Gastroesophageal sphincter (tissue), 3 donors: ENCODE measurements at regions not wholly inside any gene's neighbourhood (a gene's known extent, or its start where the extent isn't known, plus 50 kb on each side); places are given as distances from the start of the nearest gene placed in this dataset.

Experiments used
- CTCF ChIP-seq, 4 experiments: fragments of 200-600 bp in 2 of 4; fragments of 450-650 bp in 2 of 4; sonication (generic) in 1 of 4; IDR thresholded peaks; one replicate each; pipeline ENCODE4 v1.5.1; 2017 to 2019; ENCODE audit warnings: antibody characterized with exemption in 4 of 4, mild to moderate bottlenecking in 2 of 4, moderate library complexity in 2 of 4
- EP300 ChIP-seq: sonication (generic); formaldehyde crosslinking; IDR thresholded peaks from one replicate; pipeline ENCODE4 v1.6.1; 2017; ENCODE audit warnings: antibody characterized with exemption, mild to moderate bottlenecking
- POLR2AphosphoS5 ChIP-seq: sonication (generic); formaldehyde crosslinking; IDR thresholded peaks from one replicate; pipeline ENCODE4 v1.6.1; 2017; ENCODE audit warnings: antibody characterized with exemption

- TF ChIP-seq CTCF (IDR thresholded peaks at IDR 0.05) = no peak
- no peak for TF ChIP-seq EP300
- TF ChIP-seq POLR2AphosphoS5 = no peak
These were observed 594.1 kb upstream of the BRINP1 start for GRCh38 chr9:119963258-119963797.
